GM23338 (cell line): ENCODE measurements at regions not wholly inside any gene's neighbourhood (a gene's known extent, or its start where the extent isn't known, plus 50 kb on each side); places are given as distances from the start of the nearest gene placed in this dataset.

Experiments
- ATAC-seq: fragments of 200-7000 bp; cut with Tn5 transposase; 3 replicates; pipeline ENCODE4 v1.9.1; 2020
- DNase-seq: peaks from one replicate; pipeline ENCODE4 v3.0.0-alpha.2; 2015; ENCODE audit warnings: low spot score
- H2AFZ ChIP-seq: fragments of 200-600 bp; sonication (generic); 2 replicates; pipeline ENCODE4 v1.8.0; 2016; ENCODE audit warnings: antibody characterized with exemption, mild to moderate bottlenecking, moderate library complexity
- H3F3A ChIP-seq: fragments of 200-600 bp; sonication (generic); replicated peaks from 2 replicates; pipeline ENCODE4 v1.8.0; 2017; ENCODE audit warnings: antibody characterized with exemption, mixed run types, low read depth
- H3K27ac ChIP-seq: fragments of 200-600 bp; sonication (generic); 2 replicates; pipeline ENCODE4 v1.6.1; 2016; ENCODE audit warnings: low read depth
- H3K27me3 ChIP-seq: fragments of 200-600 bp; sonication (generic); 2 replicates; pipeline ENCODE4 v1.8.0; 2016; ENCODE audit warnings: mild to moderate bottlenecking, mixed run types, moderate library complexity; ENCODE audit not compliant: insufficient read depth
- H3K36me3 ChIP-seq: fragments of 200-600 bp; sonication (generic); 2 replicates; pipeline ENCODE4 v1.8.0; 2016; ENCODE audit warnings: mild to moderate bottlenecking; ENCODE audit not compliant: insufficient read depth
- H3K4me1 ChIP-seq: fragments of 200-600 bp; sonication (generic); 2 replicates; pipeline ENCODE4 v1.8.0; 2016; ENCODE audit warnings: mild to moderate bottlenecking, moderate library complexity; ENCODE audit not compliant: insufficient read depth
- H3K4me2 ChIP-seq: fragments of 200-600 bp; sonication (generic); 2 replicates; pipeline ENCODE4 v1.7.1; 2017; ENCODE audit warnings: mixed run types
- H3K4me3 ChIP-seq: fragments of 200-600 bp; sonication (generic); 2 replicates; pipeline ENCODE4 v1.6.1; 2016; ENCODE audit warnings: mixed run types
- H3K79me2 ChIP-seq: fragments of 200-600 bp; sonication (generic); replicated peaks from 2 replicates; pipeline ENCODE4 v1.8.0; 2017; ENCODE audit warnings: mild to moderate bottlenecking; ENCODE audit not compliant: insufficient read depth
- H3K9me2 ChIP-seq: fragments of 200-600 bp; sonication (generic); 2 replicates; pipeline ENCODE4 v1.8.0; 2017; ENCODE audit not compliant: insufficient read depth
- H4K20me1 ChIP-seq: fragments of 200-600 bp; sonication (generic); replicated peaks from 2 replicates; pipeline ENCODE4 v1.8.0; 2017; ENCODE audit warnings: mild to moderate bottlenecking; ENCODE audit not compliant: insufficient read depth
- H3K27ac Mint-ChIP-seq: 2 replicates; pipeline ENCODE4 v1.8.0; 2020; ENCODE audit warnings: inconsistent platforms, mild to moderate bottlenecking, moderate library complexity, mixed read lengths
- H3K27me3 Mint-ChIP-seq: 3 replicates; pipeline ENCODE4 v1.8.0; 2022; ENCODE audit warnings: low read depth, mild to moderate bottlenecking, moderate library complexity, mixed read lengths, inconsistent platforms; ENCODE audit not compliant: insufficient read depth, poor library complexity
- H3K36me3 Mint-ChIP-seq: 3 replicates; pipeline ENCODE4 v1.8.0; 2021; ENCODE audit warnings: low read depth, mild to moderate bottlenecking, inconsistent platforms, moderate library complexity, mixed read lengths
- H3K4me1 Mint-ChIP-seq: 3 replicates; pipeline ENCODE4 v1.8.0; 2020; ENCODE audit warnings: mild to moderate bottlenecking, inconsistent platforms, mixed read lengths
- H3K4me3 Mint-ChIP-seq: 3 replicates; pipeline ENCODE4 v1.8.0; 2021; ENCODE audit warnings: moderate library complexity, mild to moderate bottlenecking, inconsistent platforms, mixed read lengths
- H3K9me3 Mint-ChIP-seq: 3 replicates; pipeline ENCODE4 v1.8.0; 2020; ENCODE audit warnings: moderate library complexity, mild to moderate bottlenecking, inconsistent platforms, mixed read lengths
- CREB1 ChIP-seq: fragments of 250-450 bp; sonication (Bioruptor Pico); IDR thresholded peaks from 2 replicates; pipeline ENCODE4 v1.5.0; 2020; ENCODE audit warnings: low read depth, mild to moderate bottlenecking, moderate library complexity
- CTCF ChIP-seq, 2 experiments: fragments of 200-600 bp in 1 of 2; sonication (generic) in 1 of 2; conservative IDR thresholded peaks; 2 replicates each; pipeline versions ENCODE4 v1.5.1 to v1.6.1; 2016 to 2017; ENCODE audit warnings: antibody characterized with exemption in 2 of 2, low read depth in 2 of 2, mild to moderate bottlenecking in 2 of 2, moderate library complexity in 1 of 2
- ETS1 ChIP-seq: IDR thresholded peaks from 2 replicates; pipeline ENCODE4 v1.6.1; 2016; ENCODE audit warnings: antibody characterized with exemption
- EZH2phosphoT487 ChIP-seq: fragments of 200-600 bp; sonication (generic); IDR thresholded peaks from one replicate; pipeline ENCODE4 v1.8.1; 2018; ENCODE audit warnings: antibody characterized with exemption; ENCODE audit not compliant: unreplicated experiment
- JUNB ChIP-seq: IDR thresholded peaks from one replicate; pipeline ENCODE4 v1.6.1; 2016; ENCODE audit warnings: antibody characterized with exemption; ENCODE audit not compliant: unreplicated experiment
- NANOG ChIP-seq: IDR thresholded peaks from 2 replicates; pipeline ENCODE4 v1.6.1; 2016; ENCODE audit warnings: antibody characterized with exemption, borderline replicate concordance
- STAT1 ChIP-seq: IDR thresholded peaks from one replicate; pipeline ENCODE4 v1.6.1; 2016; ENCODE audit warnings: antibody characterized with exemption; ENCODE audit not compliant: unreplicated experiment
- ZNF114 ChIP-seq: fragments of 250-450 bp; sonication (Bioruptor Pico); IDR thresholded peaks from 2 replicates; pipeline ENCODE4 v1.5.0; 2020; ENCODE audit warnings: mild to moderate bottlenecking, moderate library complexity
- ZNF331 ChIP-seq: fragments of 250-450 bp; sonication (Bioruptor Pico); IDR thresholded peaks from 2 replicates; pipeline ENCODE4 v1.5.0; 2020; ENCODE audit warnings: low read depth, mild to moderate bottlenecking, moderate library complexity

GRCh38 chr3:63051920-63052319 is 176.7 kb upstream of the CADPS start:
- no peaks in the 10 kb centered on the region for H3K27me3 Mint-ChIP-seq
- H3K4me1 Mint-ChIP-seq: peaks cover 14% of the 10 kb centered on the region; the same call in 2 of the 3 replicates
- H3K4me3 ChIP-seq: no peak overlapping the region
- no peak overlapping the region for H3K4me3 Mint-ChIP-seq
- H3K36me3 Mint-ChIP-seq: no peaks in the 10 kb centered on the region
- no peaks in the 10 kb centered on the region for H3K79me2 ChIP-seq
- no peak overlapping the region for H3K4me2 ChIP-seq
- no peak overlapping the region for H2AFZ ChIP-seq
- no peaks in the 10 kb centered on the region for H3K36me3 ChIP-seq
- TF ChIP-seq STAT1 (no peak), CTCF (conservative IDR thresholded peaks at IDR 0.05; ENCODE audit: low read depth in 2 of 2) (no peak), ZNF331 (CRISPR knock-in tag) (peak; percentile 86)
- H3K27ac ChIP-seq: no peak overlapping the region
- peaks cover 8% of the 10 kb centered on the region; the same call in 1 of the 2 replicates for H3K9me2 ChIP-seq
- H3K27ac Mint-ChIP-seq: 0 out of 2 replicates have a peak overlapping the region, but pooled peaks have one; percentile 1
- ATAC-seq (peak; percentile 38; the same call in 1 of the 3 replicates), DNase-seq (peak; percentile 38)
- H4K20me1 ChIP-seq: no peaks in the 10 kb centered on the region
- H3K4me1 ChIP-seq: peaks cover 15% of the 10 kb centered on the region
- H3K9me3 Mint-ChIP-seq: no peaks in the 10 kb centered on the region
- no peaks in the 10 kb centered on the region for H3F3A ChIP-seq
- H3K27me3 ChIP-seq: no peaks in the 10 kb centered on the region

- Mint-ChIP-seq H3K27ac (peak overlapping the region; percentile 47; the same call in 1 of the 2 replicates), H3K27me3 (peaks cover 3% of the 10 kb centered on the region), H3K4me1 (peaks cover 13% of the 10 kb centered on the region; the same call in 2 of the 3 replicates), H3K9me3 (no peaks in the 10 kb centered on the region), H3K4me3 (no peak overlapping the region), H3K36me3 (no peaks in the 10 kb centered on the region)
- Histone ChIP-seq H3K4me3 (no peak overlapping the region), H3F3A (no peaks in the 10 kb centered on the region), H3K36me3 (no peaks in the 10 kb centered on the region), H3K9me2 (peaks cover 8% of the 10 kb centered on the region; the same call in 1 of the 2 replicates), H3K4me2 (no peak overlapping the region), H2AFZ (no peak overlapping the region), H3K79me2 (no peaks in the 10 kb centered on the region), H3K27me3 (no peaks in the 10 kb centered on the region), H3K27ac (no peak overlapping the region), H3K4me1 (peaks cover 12% of the 10 kb centered on the region), H4K20me1 (no peaks in the 10 kb centered on the region)
- TF ChIP-seq NANOG (no peak), STAT1 (no peak), CREB1 (no peak), ETS1 (no peak), JUNB (no peak), ZNF114 (CRISPR knock-in tag) (no peak), EZH2phosphoT487 (no peak)
- ATAC-seq (no peak), DNase-seq (no peak)
Measured at GRCh38 chr3:63056932-63057331, 181.7 kb upstream of the CADPS start.
